ENCODE measurements at regions not wholly inside any gene's neighbourhood (a gene's known extent, or its start where the extent isn't known, plus 50 kb on each side); places are given as distances from the start of the nearest gene placed in this dataset.

DNA sequence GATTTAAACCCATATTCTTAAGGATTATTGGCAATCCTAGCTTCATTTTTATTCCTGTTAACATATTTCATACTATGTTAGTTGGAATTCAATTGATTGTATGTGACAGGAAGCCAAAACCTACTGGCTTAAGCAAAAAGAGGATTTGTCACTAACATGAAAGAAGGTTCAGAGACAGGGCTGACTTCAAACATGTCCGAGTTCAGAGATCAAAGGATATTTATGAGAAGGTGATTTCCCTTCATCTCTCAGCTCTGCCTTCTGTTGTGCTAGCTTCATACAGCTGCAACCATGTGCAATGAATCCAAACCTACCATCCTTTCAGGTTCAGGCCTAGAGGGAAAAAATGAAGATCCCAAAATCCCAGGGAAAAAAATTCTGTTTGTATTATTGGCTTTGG is 349.7 kb downstream of the ATP23 start:
- TF ChIP-seq, protein P1, sequence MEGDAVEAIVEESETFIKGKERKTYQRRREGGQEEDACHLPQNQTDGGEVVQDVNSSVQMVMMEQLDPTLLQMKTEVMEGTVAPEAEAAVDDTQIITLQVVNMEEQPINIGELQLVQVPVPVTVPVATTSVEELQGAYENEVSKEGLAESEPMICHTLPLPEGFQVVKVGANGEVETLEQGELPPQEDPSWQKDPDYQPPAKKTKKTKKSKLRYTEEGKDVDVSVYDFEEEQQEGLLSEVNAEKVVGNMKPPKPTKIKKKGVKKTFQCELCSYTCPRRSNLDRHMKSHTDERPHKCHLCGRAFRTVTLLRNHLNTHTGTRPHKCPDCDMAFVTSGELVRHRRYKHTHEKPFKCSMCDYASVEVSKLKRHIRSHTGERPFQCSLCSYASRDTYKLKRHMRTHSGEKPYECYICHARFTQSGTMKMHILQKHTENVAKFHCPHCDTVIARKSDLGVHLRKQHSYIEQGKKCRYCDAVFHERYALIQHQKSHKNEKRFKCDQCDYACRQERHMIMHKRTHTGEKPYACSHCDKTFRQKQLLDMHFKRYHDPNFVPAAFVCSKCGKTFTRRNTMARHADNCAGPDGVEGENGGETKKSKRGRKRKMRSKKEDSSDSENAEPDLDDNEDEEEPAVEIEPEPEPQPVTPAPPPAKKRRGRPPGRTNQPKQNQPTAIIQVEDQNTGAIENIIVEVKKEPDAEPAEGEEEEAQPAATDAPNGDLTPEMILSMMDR (IDR thresholded peaks at IDR 0.05), result no peak
- no peak for TF ChIP-seq POLR2AphosphoS5 (IDR thresholded peaks at IDR 0.05)

Measured in gastroesophageal sphincter (tissue), 3 donors.